ENCODE measurements at regions not wholly inside any gene's neighbourhood (a gene's known extent, or its start where the extent isn't known, plus 50 kb on each side); places are given as distances from the start of the nearest gene placed in this dataset.
"Not testable (repeated sequence)": the region's sequence is repeated elsewhere in the genome, so short reads cannot be mapped to it uniquely, and the experiment has no call there.

DNA sequence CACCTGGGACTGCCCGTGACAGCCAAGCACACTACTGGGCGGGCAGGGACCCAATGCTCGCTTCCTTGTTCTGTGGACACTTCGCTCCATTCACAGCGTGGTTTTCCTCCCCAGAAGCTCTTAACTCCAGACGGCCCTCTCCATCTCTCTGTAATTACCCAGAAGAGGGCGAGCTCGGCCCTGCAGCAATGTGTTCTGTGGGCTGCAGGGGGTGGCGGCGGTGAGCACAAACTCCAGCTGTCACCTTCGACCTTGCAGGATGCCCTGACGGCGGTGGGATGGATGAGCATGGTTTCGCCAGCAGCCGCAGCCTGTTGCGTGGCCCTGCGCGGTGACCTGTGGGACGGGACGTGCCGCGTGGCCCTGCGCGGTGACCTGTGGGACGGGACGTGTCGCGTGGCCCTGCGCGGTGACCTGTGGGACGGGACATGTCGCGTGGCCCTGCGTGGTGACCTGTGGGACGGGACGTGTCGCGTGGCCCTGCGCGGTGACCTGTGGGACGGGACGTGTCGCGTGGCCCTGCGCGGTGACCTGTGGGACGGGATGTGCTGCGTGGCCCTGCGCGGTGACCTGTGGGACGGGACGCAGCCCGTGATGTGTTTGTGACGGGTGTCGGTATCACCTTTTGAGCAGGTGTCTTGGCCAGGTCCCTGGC, 1204.7 kb downstream of the BRD1 start:
- Histone ChIP-seq H3F3A (ENCODE audit: insufficient read depth) (no peaks in the 10 kb centered on the region), H3K9ac (no peak overlapping the region), H3K4me1 (ENCODE audit: insufficient read depth) (no peaks in the 10 kb centered on the region), H3K4me3 (no peak overlapping the region), H3K36me3 (ENCODE audit: low read depth) (no peaks in the 10 kb centered on the region), H3K27me3 (replicated peaks; ENCODE audit: insufficient read depth) (no peaks in the 10 kb centered on the region), H3K79me2 (ENCODE audit: insufficient read depth) (no peaks in the 10 kb centered on the region), H2AFZ (no peak overlapping the region), H4K20me1 (ENCODE audit: insufficient read depth) (no peaks in the 10 kb centered on the region), H3K27ac (no peak overlapping the region), H3K4me2 (ENCODE audit: unreplicated experiment) (no peak overlapping the region), H3K9me3 (ENCODE audit: low read depth) (no peaks in the 10 kb centered on the region), H3K9me2 (ENCODE audit: insufficient read depth) (no peaks in the 10 kb centered on the region)
- TF ChIP-seq EZH2 (IDR thresholded peaks at IDR 0.05; ENCODE audit: insufficient read depth, poor library complexity, severe bottlenecking) (no peak), EZH2phosphoT487 (IDR thresholded peaks at IDR 0.05; ENCODE audit: insufficient read depth, low read depth) (no peak)
- WGBS, 2 experiments (ENCODE audit: low coverage in 1 of 2, low lambda C conversion rate in 2 of 2, missing lambda C conversion rate in 2 of 2): 83 to 86% methylated on average over 18 to 46 of the region's 55 CpGs
- no peak for DNase-seq
- in situ Hi-C loops (cut with MboI): no loop called here

- no peak overlapping the region for H3K9ac ChIP-seq
- H3K4me1 ChIP-seq (ENCODE audit: insufficient read depth): no peaks in the 10 kb centered on the region
- in situ Hi-C loops (cut with MboI): no loop called here
- no peak overlapping the region for H3K4me2 ChIP-seq (ENCODE audit: unreplicated experiment)
- no peaks in the 10 kb centered on the region for H3F3A ChIP-seq (ENCODE audit: insufficient read depth)
- no peak overlapping the region for H3K4me3 ChIP-seq
- no peaks in the 10 kb centered on the region for H3K79me2 ChIP-seq (ENCODE audit: insufficient read depth)
- H4K20me1 ChIP-seq (ENCODE audit: insufficient read depth): no peaks in the 10 kb centered on the region
- no peaks in the 10 kb centered on the region for H3K27me3 ChIP-seq (replicated peaks; ENCODE audit: insufficient read depth)
- no peak overlapping the region for H3K27ac ChIP-seq
- no peak overlapping the region for H2AFZ ChIP-seq
- no peaks in the 10 kb centered on the region for H3K9me2 ChIP-seq (ENCODE audit: insufficient read depth)
- no peaks in the 10 kb centered on the region for H3K36me3 ChIP-seq (ENCODE audit: low read depth)
- DNase-seq: no peak
- H3K9me3 ChIP-seq (ENCODE audit: low read depth): no peaks in the 10 kb centered on the region
- TF ChIP-seq EZH2phosphoT487 (IDR thresholded peaks at IDR 0.05; ENCODE audit: insufficient read depth, low read depth) (no peak), EZH2 (IDR thresholded peaks at IDR 0.05; ENCODE audit: insufficient read depth, poor library complexity, severe bottlenecking) (no peak)
These were observed 1206.6 kb downstream of the BRD1 start for GRCh38 chr22:48621085-48621484.

GRCh38 chr22:48620460-48620859, 1207.2 kb downstream of the BRD1 start:
- DNase-seq; H3K9ac ChIP-seq; H3K79me2 ChIP-seq (ENCODE audit: insufficient read depth); H3K27me3 ChIP-seq (replicated peaks; ENCODE audit: insufficient read depth); in situ Hi-C loops (cut with MboI); H3K4me3 ChIP-seq; H3K27ac ChIP-seq; H3F3A ChIP-seq (ENCODE audit: insufficient read depth); H4K20me1 ChIP-seq (ENCODE audit: insufficient read depth); H3K36me3 ChIP-seq (ENCODE audit: low read depth); H3K9me2 ChIP-seq (ENCODE audit: insufficient read depth); H3K4me1 ChIP-seq (ENCODE audit: insufficient read depth); H3K4me2 ChIP-seq (ENCODE audit: unreplicated experiment); H3K9me3 ChIP-seq (ENCODE audit: low read depth); H2AFZ ChIP-seq: not testable (repeated sequence)
- WGBS, 2 experiments (ENCODE audit: low coverage in 1 of 2, low lambda C conversion rate in 2 of 2, missing lambda C conversion rate in 2 of 2): 55 to 100% methylated on average over 1 to 2 of the region's 2 CpGs

GRCh38 chr22:48619721-48620120, 1208.0 kb downstream of the BRD1 start:
- Histone ChIP-seq H3K9me2 (ENCODE audit: insufficient read depth) (no peaks in the 10 kb centered on the region), H3K4me2 (ENCODE audit: unreplicated experiment) (no peak overlapping the region), H3K27ac (no peak overlapping the region), H3K79me2 (ENCODE audit: insufficient read depth) (no peaks in the 10 kb centered on the region), H3K9ac (no peak overlapping the region), H3F3A (ENCODE audit: insufficient read depth) (no peaks in the 10 kb centered on the region), H4K20me1 (ENCODE audit: insufficient read depth) (no peaks in the 10 kb centered on the region), H3K36me3 (ENCODE audit: low read depth) (no peaks in the 10 kb centered on the region), H2AFZ (no peak overlapping the region), H3K4me1 (ENCODE audit: insufficient read depth) (no peaks in the 10 kb centered on the region), H3K9me3 (ENCODE audit: low read depth) (no peaks in the 10 kb centered on the region), H3K4me3 (no peak overlapping the region), H3K27me3 (replicated peaks; ENCODE audit: insufficient read depth) (no peaks in the 10 kb centered on the region)
- in situ Hi-C loops (cut with MboI): no loop called here
- 68 to 71% methylated on average over 18 to 20 of the region's 20 CpGs for WGBS, 2 experiments (ENCODE audit: low coverage in 1 of 2, low lambda C conversion rate in 2 of 2, missing lambda C conversion rate in 2 of 2)
- no peak for DNase-seq
- TF ChIP-seq EZH2phosphoT487 (IDR thresholded peaks at IDR 0.05; ENCODE audit: insufficient read depth, low read depth): no peak
- TF ChIP-seq EZH2 (IDR thresholded peaks at IDR 0.05; ENCODE audit: insufficient read depth, poor library complexity, severe bottlenecking): no peak

DNA sequence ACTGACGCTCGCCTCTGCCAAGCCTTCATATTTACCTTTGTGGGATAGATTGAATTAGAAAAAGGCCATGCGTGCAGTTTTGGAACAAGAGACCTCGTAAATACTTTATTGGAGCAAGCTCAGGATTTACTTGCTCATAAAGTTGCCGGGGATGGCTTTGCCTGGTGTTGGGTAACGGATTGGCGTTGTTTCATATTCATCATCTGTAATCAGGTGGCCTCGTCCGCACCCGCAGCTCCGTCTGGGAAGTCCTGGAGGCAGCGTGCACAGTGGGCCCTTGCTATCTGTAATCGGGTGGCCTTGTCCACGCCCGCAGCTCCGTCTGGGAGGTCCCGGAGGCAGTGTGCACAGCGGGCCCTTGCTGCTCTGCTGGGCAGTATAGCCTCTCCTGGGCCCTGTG, 1209.3 kb downstream of the BRD1 start:
- in situ Hi-C loops (cut with MboI): no loop called here
- Histone ChIP-seq H3K4me3 (no peak overlapping the region), H2AFZ (no peak overlapping the region), H3K9me3 (ENCODE audit: low read depth) (no peaks in the 10 kb centered on the region), H3K36me3 (ENCODE audit: low read depth) (no peaks in the 10 kb centered on the region), H3K27ac (no peak overlapping the region), H3K4me2 (ENCODE audit: unreplicated experiment) (no peak overlapping the region), H3K4me1 (ENCODE audit: insufficient read depth) (no peaks in the 10 kb centered on the region), H4K20me1 (ENCODE audit: insufficient read depth) (no peaks in the 10 kb centered on the region), H3K79me2 (ENCODE audit: insufficient read depth) (no peaks in the 10 kb centered on the region), H3K9ac (no peak overlapping the region), H3K9me2 (ENCODE audit: insufficient read depth) (no peaks in the 10 kb centered on the region), H3F3A (ENCODE audit: insufficient read depth) (no peaks in the 10 kb centered on the region), H3K27me3 (replicated peaks; ENCODE audit: insufficient read depth) (no peaks in the 10 kb centered on the region)
- TF ChIP-seq EZH2 (IDR thresholded peaks at IDR 0.05; ENCODE audit: insufficient read depth, poor library complexity, severe bottlenecking) (no peak), EZH2phosphoT487 (IDR thresholded peaks at IDR 0.05; ENCODE audit: insufficient read depth, low read depth) (no peak)
- DNase-seq: no peak
- WGBS, 2 experiments (ENCODE audit: low coverage in 1 of 2, low lambda C conversion rate in 2 of 2, missing lambda C conversion rate in 2 of 2): 70 to 79% methylated on average over 18 of the region's 18 CpGs
